Urinary bladder (tissue), 3 donors: ENCODE measurements at regions not wholly inside any gene's neighbourhood (a gene's known extent, or its start where the extent isn't known, plus 50 kb on each side); places are given as distances from the start of the nearest gene placed in this dataset.

Source experiments
- DNase-seq: peaks from one replicate; pipeline ENCODE4 v3.0.0-alpha.2; 2015; ENCODE audit errors: extremely low spot score
- H3K27ac ChIP-seq: one replicate; pipeline ENCODE4 v1.5.1; 2013; ENCODE audit warnings: low read depth, mild to moderate bottlenecking, moderate library complexity
- H3K36me3 ChIP-seq: one replicate; pipeline ENCODE4 v1.6.1; 2013; ENCODE audit warnings: mild to moderate bottlenecking, moderate library complexity; ENCODE audit not compliant: insufficient read depth
- H3K4me1 ChIP-seq: one replicate; pipeline ENCODE4 v1.6.1; 2013; ENCODE audit warnings: mild to moderate bottlenecking, moderate library complexity; ENCODE audit not compliant: insufficient read depth
- H3K4me3 ChIP-seq: one replicate; pipeline ENCODE4 v1.5.1; 2013; ENCODE audit warnings: low read depth, low read length
- whole genome bisulfite sequencing: extraction: QIAGEN DNeasy Blood & Tissue Kit; methylation state at CpG from one replicate; pipeline ENCODE4 v1.1.7; 2013; 5-methylcytosine and 5-hydroxymethylcytosine counted together
- donor health status: healthy with polysubstance abuse.
- donor health status: healthy.

- 80% methylated on average over 2 of the region's 2 CpGs for WGBS
- Histone ChIP-seq H3K4me1 (no peaks in the 10 kb centered on the region), H3K36me3 (no peaks in the 10 kb centered on the region), H3K27ac (no peak overlapping the region), H3K4me3 (no peak overlapping the region)
- DNase-seq, result no peak
Observed at GRCh38 chr9:88673886-88674285, 138.9 kb downstream of the NXNL2 start.

- Histone ChIP-seq H3K4me3 (no peak overlapping the region), H3K27ac (no peak overlapping the region), H3K4me1 (no peaks in the 10 kb centered on the region), H3K36me3 (no peaks in the 10 kb centered on the region)
- WGBS, result 94% methylated on average over 3 of the region's 3 CpGs
- DNase-seq, result no peak
Observed at GRCh38 chr9:88676644-88677043, 141.7 kb downstream of the NXNL2 start.

DNA sequence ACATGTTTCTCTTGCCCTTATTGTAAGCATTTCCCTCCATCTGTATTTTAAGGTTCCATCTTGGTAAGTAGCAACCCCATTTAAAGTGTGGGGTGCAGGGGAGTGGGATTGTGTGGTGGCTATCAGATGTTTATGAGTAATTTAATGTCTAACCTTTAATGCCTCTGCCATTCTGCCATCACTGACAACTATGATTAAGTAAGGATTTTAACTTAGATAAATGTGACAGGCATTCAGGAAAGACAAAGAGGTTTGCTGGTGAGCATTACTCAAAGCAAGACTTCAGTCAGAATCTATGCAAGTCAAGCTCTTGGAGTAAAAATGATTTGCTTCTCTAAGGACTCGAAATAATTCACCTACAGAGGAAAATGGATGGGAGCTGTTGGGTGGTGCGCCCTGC lies 143.0 kb downstream of the NXNL2 start:
- no peak overlapping the region for H3K4me3 ChIP-seq
- 93% methylated on average over 2 of the region's 2 CpGs for WGBS
- DNase-seq, result no peak
- no peak overlapping the region for H3K27ac ChIP-seq
- no peaks in the 10 kb centered on the region for H3K4me1 ChIP-seq
- H3K36me3 ChIP-seq, result no peaks in the 10 kb centered on the region

DNA sequence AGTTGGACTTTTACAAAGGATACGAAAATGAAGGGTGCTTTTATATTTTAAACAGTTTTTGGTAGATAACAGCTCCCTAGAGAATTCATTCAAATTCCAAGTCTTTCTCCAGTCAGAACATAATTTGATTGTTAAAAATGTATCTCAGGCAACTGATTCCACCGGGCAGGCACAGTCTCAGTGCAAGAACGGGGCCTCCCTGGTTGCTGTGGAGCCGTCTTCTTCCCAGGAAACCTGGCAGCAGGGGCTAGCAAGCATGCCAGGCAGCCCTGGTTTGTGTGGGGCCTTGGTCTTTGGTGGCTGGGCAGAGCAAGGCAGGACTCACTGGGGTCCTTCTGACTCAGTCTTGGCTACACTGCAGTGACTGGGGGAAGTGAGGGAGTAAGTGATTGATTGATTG lies 143.5 kb downstream of the NXNL2 start:
- H3K4me1 ChIP-seq, result no peaks in the 10 kb centered on the region
- no peaks in the 10 kb centered on the region for H3K36me3 ChIP-seq
- H3K4me3 ChIP-seq, result no peak overlapping the region
- no peak for DNase-seq
- H3K27ac ChIP-seq, result no peak overlapping the region
- 80% methylated on average over 4 of the region's 4 CpGs for WGBS

GRCh38 chr9:88680041-88680440 lies 145.1 kb downstream of the NXNL2 start:
- H3K36me3 ChIP-seq, result no peaks in the 10 kb centered on the region
- H3K4me1 ChIP-seq, result no peaks in the 10 kb centered on the region
- no peak for DNase-seq
- 86% methylated on average over 5 of the region's 5 CpGs for WGBS
- no peak overlapping the region for H3K4me3 ChIP-seq
- no peak overlapping the region for H3K27ac ChIP-seq

DNA sequence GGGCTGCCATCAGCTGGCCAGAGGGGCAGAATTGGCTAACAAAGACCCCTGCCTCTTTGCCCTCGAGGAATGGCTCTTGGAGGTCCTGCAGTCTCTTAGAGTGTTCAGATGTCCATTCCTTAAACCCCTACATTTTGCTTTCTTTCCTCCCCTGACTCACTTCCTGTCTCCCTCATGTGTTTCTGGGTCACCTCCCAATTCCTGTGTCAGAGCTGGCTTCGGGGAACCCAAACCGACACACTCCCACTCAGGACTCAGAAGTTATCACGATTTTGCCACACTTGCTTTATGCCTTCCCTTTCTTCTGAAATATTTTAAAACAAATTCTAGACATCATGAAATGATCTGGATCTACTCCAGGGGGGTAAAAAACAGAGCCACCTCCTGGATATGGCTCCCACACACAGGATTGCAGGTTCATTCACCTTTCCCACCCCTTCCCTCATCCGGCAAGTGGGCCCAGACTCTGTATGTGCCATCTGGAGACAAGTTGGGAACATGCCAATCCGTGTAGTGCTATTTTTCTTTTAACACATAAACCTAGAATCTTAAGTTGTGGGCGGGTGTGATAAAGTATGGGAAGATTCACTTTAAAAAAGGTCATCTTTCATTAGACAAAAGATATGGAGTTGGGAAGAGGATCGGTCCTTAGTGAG lies 145.7 kb downstream of the NXNL2 start:
- Histone ChIP-seq H3K4me1 (no peaks in the 10 kb centered on the region), H3K27ac (no peak overlapping the region), H3K36me3 (no peaks in the 10 kb centered on the region), H3K4me3 (no peak overlapping the region)
- no peak for DNase-seq
- WGBS, result 86% methylated on average over 8 of the region's 8 CpGs

DNA sequence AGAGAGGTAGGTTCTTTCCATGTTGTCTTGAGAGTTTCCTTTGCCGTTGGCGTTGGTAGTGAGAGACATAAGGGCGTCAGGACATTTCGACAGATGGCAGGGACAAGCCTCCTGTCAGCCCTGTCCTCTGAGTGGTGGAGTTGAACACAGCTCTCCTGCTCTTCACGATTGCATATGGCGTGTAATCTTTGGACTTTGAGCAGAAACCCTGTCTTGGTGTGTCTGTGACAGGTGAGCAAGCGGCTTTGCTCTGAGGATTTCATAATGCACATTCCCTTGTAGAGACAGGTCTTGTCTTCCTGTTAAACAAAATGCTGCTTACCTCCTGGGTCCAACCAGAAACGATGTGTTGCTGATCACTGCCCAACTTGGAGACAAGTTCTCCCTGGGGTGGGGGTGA lies 146.5 kb downstream of the NXNL2 start:
- Histone ChIP-seq H3K4me1 (no peaks in the 10 kb centered on the region), H3K4me3 (no peak overlapping the region), H3K36me3 (no peaks in the 10 kb centered on the region), H3K27ac (no peak overlapping the region)
- WGBS, result 88% methylated on average over 8 of the region's 8 CpGs
- DNase-seq, result no peak

DNA sequence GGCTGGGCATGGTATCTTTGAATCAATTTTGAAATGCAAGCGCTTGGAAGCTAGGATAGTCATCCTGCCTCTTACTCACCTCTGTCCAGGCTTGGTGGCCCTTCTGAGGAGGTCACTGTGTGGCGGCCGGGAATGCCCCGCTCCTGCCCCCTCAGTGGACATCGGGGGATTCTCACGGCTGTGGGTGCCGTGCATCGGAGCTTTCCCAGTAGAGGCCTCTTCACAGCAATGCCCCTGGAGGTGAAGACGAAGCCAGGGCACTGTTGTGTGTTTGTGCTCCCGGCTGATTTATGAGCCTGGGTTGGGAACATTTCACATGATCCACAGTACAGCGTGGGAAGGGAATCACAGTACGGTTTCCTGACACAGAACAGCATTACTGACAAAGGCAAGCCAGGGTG lies 147.5 kb downstream of the NXNL2 start:
- Histone ChIP-seq H3K27ac (no peak overlapping the region), H3K4me3 (no peak overlapping the region), H3K4me1 (no peaks in the 10 kb centered on the region), H3K36me3 (no peaks in the 10 kb centered on the region)
- no peak for DNase-seq
- WGBS, result 47% methylated on average over 12 of the region's 12 CpGs

- WGBS, result 90% methylated on average over 8 of the region's 8 CpGs
- Histone ChIP-seq H3K4me1 (no peaks in the 10 kb centered on the region), H3K27ac (no peak overlapping the region), H3K4me3 (no peak overlapping the region), H3K36me3 (no peaks in the 10 kb centered on the region)
- DNase-seq, result no peak
Observed at GRCh38 chr9:88684046-88684445, 149.1 kb downstream of the NXNL2 start.

GRCh38 chr9:88684845-88685244 lies 149.9 kb downstream of the NXNL2 start:
- DNase-seq, result no peak
- H3K36me3 ChIP-seq, result no peaks in the 10 kb centered on the region
- no peak overlapping the region for H3K4me3 ChIP-seq
- WGBS, result 90% methylated on average over 10 of the region's 10 CpGs
- H3K4me1 ChIP-seq, result no peaks in the 10 kb centered on the region
- H3K27ac ChIP-seq, result no peak overlapping the region

DNA sequence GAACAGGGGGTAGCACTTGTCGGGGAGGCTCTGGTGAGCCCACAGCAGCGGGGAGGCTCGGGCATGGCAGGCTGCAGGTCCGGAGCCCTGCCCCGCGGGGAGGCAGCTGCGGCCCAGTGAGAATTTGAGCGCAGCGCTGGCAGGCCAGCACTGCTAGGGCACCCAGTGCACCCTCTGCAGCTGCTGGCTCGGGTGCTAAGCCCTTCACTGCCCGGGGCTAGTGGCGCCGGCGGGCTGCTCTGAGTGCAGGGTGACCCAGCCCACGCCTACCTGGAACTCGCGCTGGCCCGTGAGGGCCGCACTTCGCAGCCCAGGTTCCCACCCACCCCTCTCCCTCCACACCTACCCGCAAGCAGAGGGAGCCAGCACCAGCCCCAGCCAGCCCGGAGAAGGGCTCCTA lies 151.0 kb downstream of the NXNL2 start:
- no peak overlapping the region for H3K4me3 ChIP-seq
- no peak overlapping the region for H3K27ac ChIP-seq
- no peaks in the 10 kb centered on the region for H3K4me1 ChIP-seq
- WGBS, result 96% methylated on average over 22 of the region's 22 CpGs
- DNase-seq, result no peak
- no peaks in the 10 kb centered on the region for H3K36me3 ChIP-seq

DNA sequence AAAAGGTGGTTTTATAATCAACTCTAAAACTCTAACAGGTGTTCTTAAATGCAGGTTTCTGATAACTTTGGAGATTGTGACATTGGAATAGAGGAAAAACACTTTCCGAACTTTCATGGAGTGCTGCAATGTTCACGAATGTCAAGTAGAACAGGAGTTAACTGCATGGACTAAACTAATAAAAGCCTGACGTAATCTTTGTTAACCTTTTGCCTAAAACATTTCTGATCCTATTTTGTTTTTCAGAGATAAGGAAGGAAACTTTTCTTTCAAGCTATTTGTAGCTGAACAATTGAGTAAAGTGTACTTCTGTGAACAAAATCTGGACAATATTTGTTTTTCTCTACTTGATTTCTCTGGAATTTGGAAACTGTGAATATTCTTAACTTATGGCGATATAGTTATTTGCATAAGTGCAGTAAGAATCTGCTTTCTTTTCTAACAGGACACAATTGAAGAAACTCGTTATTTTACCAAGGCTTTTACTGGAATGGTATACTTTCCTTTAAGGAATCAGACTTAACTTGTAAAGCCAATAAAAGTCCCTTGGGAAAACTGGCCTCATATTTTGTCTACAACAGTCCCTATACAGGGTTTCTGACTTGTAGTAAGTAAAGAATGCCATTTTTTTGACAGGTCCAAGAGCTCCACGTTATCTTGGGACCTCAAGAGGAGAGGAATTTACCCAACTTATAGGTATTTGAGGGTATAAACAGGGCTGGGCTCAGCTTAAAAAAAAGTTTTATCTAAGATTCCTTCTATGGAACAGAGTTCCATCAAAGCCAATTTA lies 154.7 kb downstream of the NXNL2 start:
- no peak for DNase-seq
- H3K4me3 ChIP-seq, result no peak overlapping the region
- no peaks in the 10 kb centered on the region for H3K36me3 ChIP-seq
- H3K4me1 ChIP-seq, result no peaks in the 10 kb centered on the region
- H3K27ac ChIP-seq, result no peak overlapping the region
- WGBS, result 62% methylated on average over 6 of the region's 6 CpGs

- Histone ChIP-seq H3K4me3 (no peak overlapping the region), H3K4me1 (no peaks in the 10 kb centered on the region), H3K27ac (no peak overlapping the region), H3K36me3 (no peaks in the 10 kb centered on the region)
- no peak for DNase-seq
- 96% methylated on average over 3 of the region's 3 CpGs for WGBS
Observed at GRCh38 chr9:88690628-88691027, 155.7 kb downstream of the NXNL2 start.

DNA sequence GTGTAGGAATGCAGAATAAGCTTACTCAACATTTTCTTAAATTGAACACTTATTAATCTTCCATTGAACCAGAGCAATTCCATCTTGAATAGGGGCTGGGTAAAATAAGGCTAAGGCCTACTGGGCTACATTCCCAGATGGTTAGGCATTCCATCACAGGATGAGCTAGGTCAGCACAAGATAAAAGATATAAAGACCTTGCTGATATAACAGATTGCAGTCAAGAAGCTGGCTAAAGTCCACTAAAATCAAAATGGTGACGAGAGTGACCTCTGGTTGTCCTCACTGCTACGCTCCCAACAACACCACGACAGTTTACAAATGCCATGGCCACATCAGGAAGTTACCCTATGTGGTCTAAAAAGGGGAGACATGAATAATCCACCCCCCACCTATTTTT lies 156.1 kb downstream of the NXNL2 start:
- 81% methylated on average over 3 of the region's 3 CpGs for WGBS

More for the DNA sequence above, 156.1 kb downstream of the NXNL2 start:
- Histone ChIP-seq H3K4me1 (no peaks in the 10 kb centered on the region), H3K27ac (no peak overlapping the region), H3K36me3 (no peaks in the 10 kb centered on the region), H3K4me3 (no peak overlapping the region)
- DNase-seq, result no peak
